ENCODE measurements at regions not wholly inside any gene's neighbourhood (a gene's known extent, or its start where the extent isn't known, plus 50 kb on each side); places are given as distances from the start of the nearest gene placed in this dataset.

DNA sequence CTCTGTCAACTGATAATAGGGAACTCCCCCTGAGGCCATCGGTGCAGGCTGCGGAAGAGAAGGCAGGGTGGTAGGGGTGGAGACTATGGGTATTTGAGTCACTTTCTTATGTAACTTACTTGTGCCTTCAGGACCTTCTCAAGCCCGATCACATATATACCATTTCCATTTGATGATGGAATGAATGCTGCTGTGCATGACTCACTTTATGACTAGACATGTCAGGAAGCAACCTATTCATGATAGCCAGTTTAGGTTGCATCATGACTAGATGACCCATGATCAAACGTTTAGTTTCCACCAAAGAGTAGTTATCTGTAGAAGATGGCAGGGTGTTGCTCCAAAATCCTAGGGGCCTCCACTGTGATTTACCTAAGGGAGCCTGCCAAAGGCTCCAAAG, 435.5 kb downstream of the DTHD1 start:
- TF ChIP-seq CTCF (IDR thresholded peaks at IDR 0.05; ENCODE audit: poor library complexity, severe bottlenecking), result no peak
- TF ChIP-seq POLR2AphosphoS5 (IDR thresholded peaks at IDR 0.05), result no peak

All from neural cell (in vitro differentiated cells).